ENCODE measurements at regions not wholly inside any gene's neighbourhood (a gene's known extent, or its start where the extent isn't known, plus 50 kb on each side); places are given as distances from the start of the nearest gene placed in this dataset.

DNA sequence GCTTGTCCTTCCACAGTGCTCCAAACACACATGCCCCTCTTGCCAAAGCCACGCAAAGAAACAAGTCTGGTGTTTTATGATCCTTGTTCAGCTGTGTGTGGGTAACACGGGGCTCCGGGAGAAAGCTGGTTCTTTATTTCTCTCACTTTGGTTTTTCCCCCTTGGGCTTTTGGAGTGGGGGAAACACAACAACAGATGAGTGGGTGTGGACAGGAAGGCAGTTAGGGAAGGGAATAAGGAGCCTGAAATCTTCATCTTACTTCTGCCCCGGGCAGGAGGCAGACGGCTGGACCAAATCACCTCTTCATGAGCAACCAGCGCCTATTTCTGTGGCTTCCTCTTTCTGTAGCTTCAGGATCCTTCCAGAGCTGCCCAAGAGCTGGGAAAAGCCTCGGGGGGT, 218.5 kb downstream of the PHETA1 start:
- TF ChIP-seq, protein P1, sequence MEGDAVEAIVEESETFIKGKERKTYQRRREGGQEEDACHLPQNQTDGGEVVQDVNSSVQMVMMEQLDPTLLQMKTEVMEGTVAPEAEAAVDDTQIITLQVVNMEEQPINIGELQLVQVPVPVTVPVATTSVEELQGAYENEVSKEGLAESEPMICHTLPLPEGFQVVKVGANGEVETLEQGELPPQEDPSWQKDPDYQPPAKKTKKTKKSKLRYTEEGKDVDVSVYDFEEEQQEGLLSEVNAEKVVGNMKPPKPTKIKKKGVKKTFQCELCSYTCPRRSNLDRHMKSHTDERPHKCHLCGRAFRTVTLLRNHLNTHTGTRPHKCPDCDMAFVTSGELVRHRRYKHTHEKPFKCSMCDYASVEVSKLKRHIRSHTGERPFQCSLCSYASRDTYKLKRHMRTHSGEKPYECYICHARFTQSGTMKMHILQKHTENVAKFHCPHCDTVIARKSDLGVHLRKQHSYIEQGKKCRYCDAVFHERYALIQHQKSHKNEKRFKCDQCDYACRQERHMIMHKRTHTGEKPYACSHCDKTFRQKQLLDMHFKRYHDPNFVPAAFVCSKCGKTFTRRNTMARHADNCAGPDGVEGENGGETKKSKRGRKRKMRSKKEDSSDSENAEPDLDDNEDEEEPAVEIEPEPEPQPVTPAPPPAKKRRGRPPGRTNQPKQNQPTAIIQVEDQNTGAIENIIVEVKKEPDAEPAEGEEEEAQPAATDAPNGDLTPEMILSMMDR (IDR thresholded peaks at IDR 0.05): no peak
- no peak for TF ChIP-seq POLR2A (IDR thresholded peaks at IDR 0.05)
